ENCODE measurements at regions not wholly inside any gene's neighbourhood (a gene's known extent, or its start where the extent isn't known, plus 50 kb on each side); places are given as distances from the start of the nearest gene placed in this dataset.

DNA sequence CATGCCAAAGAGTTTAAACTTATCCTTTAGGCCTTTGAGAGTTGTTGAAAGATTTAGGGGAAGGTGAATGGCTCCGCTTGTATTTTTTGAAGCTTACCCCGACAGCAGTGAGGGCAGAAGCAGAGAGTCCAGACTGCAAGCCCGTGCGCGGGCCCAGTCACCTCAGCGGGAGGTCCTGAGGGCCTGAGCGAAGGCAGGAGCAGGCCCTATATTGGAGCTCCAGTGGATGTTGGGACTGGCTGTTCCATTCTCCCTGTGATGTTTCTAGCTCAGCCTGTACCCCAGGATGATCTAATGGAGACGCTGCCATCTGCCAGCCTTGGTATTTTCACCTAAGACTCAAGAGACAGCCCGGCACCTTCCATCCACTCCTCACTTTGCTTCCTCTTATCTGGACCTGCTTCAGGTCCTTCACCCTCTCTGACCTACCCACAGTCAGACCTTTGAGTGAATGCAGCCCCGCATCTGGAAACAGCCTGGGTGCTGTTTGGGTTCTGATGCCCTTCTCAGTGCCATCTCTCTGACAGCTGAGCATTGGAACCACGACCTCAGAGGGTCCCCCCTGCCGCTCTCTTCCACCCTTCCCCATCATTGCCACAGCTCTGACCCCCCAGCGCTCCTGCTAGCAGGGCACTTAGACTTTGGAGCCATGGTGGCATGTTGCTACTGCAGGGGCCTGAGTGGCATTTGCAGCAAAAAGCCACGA lies 628.2 kb upstream of the CADM1 start:
- DNase-seq, result no peak

DNA sequence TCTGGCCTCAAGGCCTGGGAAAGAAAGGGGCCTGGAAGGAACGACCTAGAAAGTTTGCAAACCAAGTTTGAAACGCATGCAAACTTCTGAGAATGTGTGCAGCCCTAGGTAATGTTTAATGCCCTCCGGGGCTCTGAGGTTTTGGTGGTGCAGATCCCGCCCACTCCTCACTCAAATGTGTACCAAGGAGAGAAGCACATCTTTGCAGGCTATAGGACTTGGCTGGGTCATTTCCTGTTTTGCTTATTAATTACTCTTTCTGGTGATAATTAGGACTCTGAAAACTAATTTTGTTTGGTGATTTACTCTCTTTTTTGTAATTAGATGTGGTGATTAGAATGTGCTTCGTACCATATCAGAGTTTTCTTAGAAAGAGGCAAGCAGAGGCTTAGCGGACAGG lies 625.9 kb upstream of the CADM1 start:
- no peak for DNase-seq

DNA sequence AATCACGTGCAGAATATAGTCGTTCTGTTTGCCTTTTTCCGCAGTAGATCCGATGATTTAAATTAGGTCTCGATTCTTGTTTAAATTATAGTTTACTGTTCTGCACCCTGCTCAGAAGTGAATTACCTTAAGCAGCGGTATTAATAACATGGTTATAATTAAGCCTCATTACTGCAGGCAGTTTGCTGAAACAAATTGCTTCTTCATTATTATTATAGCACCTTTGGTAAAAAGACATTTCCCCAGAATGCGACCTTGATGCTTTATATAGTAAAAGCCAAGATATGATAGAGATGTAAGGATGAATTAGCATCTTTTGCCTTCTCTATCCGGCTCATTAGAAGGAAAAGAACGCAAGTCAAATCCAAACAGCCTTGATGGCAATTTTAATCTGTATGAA lies 625.2 kb upstream of the CADM1 start:
- no peak for DNase-seq

- DNase-seq, result no peak
Measured at GRCh38 chr11:116126562-116126961, 622.3 kb upstream of the CADM1 start.

DNA sequence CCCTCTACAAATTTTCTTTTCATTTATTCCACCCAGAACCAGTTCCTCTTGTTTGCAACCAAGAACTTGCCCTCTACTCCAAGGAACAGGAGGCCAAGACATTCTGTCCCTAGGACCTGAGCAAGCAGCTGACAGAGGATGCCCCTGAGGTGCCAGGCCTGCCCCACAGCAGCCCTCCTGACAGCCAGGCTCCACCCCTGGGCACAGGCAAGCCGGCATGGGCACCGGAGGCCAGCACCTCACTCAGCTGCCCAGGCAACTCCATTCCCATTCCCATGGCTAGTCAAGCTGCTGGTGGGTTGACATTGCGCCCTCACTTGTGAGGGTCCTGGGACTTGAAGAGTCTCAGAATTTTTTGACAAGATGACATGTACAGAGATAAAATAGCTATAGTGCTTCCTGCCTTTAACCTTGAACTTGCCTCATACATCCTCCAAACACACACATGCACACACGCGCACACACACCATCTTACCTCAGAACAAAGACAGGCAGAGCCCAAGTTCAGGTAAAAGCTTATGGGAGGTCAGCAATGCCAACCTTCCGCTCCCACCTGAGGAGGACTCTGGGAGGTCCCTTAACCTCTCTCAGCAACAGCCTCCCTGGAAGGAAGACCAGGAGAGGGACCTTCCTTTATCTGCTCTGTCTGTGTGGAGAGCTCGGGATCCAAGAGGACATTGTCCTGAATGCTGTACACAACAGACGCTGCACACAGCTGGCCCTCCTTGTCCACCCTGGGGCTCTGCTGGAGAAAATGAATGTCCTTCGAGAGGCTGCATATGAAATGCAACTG lies 620.9 kb upstream of the CADM1 start:
- no peak for DNase-seq

GRCh38 chr11:116123739-116124138 lies 619.5 kb upstream of the CADM1 start:
- no peak for DNase-seq

- no peak for DNase-seq
Measured at GRCh38 chr11:116122697-116123472, 618.7 kb upstream of the CADM1 start.

DNA sequence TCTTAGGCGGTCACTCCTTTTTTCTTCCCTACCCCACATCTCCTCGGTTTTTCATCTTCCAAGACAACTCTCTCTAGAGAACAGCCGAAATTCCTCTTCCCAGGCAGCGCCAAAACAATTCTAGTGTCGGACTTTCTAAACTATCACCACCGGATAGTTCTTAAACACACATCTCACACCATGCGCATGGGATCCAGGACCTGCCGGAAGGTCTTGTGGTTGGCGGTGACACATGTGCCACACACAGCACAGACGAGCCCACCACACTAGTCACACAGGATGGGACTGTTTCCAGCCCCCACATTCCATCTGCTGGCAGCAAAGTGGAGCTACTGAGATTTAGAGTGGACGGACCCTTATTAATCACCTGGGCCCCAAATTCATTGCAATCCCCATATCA lies 614.9 kb upstream of the CADM1 start:
- no peak for DNase-seq

DNA sequence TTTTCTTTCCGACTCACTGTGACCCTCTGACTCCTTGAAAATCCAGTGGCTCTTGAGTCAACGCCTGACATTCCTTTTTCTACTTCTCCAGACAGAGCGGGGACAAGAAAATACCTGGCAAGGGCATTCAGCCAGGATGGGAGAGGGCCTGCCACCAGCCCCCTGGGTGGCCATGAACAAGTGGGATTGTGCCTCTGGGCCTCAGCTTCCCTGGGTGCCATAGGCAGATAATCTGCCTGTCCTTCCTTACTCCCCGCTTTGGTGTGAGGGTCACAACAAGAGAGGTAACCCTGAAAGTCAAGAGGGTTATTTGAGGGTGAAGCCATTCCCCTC lies 613.9 kb upstream of the CADM1 start:
- DNase-seq, result no peak

- no peak for DNase-seq
Measured at GRCh38 chr11:116117331-116118137, 613.3 kb upstream of the CADM1 start.

- no peak for DNase-seq
Measured at GRCh38 chr11:116115801-116116200, 611.6 kb upstream of the CADM1 start.

- no peak for DNase-seq
Measured at GRCh38 chr11:116114198-116114651, 610.0 kb upstream of the CADM1 start.

GRCh38 chr11:116112087-116112935 lies 608.1 kb upstream of the CADM1 start:
- no peak for DNase-seq

- no peak for DNase-seq
Measured at GRCh38 chr11:116111546-116111945, 607.3 kb upstream of the CADM1 start.

DNA sequence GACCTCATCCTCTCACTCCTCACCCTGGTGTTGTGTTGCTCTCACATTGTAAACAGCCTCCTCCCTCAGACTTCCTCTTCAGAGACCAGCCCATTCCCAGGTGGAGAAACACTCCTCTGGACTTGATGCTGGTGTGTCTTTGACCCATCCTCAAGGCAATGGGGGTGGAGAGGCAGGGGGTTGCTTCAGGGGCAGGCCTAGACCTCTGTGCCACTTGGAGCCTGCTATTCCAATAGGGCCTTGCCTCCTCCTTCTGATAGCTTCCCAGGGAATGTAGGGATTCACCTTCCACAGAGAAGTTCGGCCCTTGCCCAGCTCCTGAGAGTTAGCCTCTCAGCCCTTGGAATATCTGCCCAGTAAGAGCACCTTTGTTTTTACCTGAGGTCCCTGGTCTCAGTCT lies 606.6 kb upstream of the CADM1 start:
- DNase-seq, result no peak

GRCh38 chr11:116110356-116110755 lies 606.1 kb upstream of the CADM1 start:
- no peak for DNase-seq

- DNase-seq, result no peak
Measured at GRCh38 chr11:116109228-116109627, 605.0 kb upstream of the CADM1 start.

DNA sequence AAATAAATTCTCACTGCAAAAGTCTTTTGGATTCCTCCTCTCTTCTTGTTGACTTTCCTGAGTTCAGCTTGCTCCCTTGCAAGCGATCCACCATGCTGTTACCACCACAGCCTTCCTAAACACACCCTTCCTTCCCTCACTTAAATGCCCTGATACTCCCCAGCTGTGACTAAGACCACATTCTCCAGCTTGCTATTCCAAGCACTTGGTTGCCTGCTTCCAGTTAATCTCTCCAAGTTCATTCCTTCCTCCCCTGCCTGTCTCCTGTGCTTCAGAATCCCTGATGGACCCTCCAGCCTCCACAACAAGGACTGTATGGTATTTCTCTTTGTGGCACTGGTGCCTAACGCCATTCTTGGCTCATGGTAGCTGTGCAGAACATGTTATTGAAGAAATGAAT lies 603.9 kb upstream of the CADM1 start:
- no peak for DNase-seq

DNA sequence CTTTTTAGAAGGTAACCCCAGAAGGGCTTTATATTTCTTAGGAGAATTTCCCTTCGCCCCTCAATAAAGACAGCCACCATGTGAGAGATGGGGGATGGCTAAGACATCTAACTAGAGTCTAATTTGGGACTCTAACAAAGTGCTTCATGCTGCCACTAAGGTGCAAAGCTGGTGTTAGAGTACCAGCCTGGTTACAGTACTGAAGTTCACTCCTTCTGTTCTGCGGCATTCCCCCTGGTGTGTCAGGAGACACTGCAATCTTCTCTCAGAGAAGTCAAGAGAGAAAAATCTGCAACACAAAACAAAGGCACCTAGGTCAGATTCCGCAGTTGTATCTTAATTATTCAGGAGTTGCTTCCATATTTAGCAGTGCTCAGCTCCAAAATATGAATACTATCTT lies 603.0 kb upstream of the CADM1 start:
- no peak for DNase-seq

DNA sequence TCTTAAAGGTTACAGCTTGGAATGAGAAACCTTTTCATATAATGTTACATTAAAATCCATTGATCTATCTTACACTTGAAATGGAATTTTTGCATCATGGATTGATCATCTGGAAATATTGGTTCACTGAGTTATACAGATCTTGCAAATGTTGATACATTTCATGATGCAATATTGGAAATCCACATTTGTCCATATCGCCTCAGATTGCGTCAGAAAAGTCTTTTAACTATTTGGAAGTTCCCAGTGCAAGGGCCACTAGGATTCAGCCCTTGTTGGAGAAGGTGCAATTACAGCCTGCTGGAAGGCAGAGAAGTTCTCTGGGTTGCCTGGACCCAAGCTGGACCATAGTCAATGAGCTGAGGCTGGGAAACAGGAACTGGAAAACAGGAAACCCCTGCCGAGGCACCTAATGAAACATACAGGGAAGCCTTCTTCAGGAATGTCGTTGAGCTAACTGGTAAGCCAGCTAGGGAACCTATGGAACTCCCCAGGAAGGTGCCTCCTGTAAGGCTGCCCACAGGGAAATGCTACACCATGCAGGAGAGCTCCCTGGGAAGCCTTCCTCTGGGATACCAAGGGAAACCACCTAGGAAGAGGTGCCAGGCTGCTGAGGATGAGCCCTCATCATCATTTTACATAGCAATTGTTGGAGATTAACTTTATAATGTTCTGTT lies 600.4 kb upstream of the CADM1 start:
- DNase-seq, result no peak

GRCh38 chr11:116101902-116102301 lies 597.7 kb upstream of the CADM1 start:
- no peak for DNase-seq
